ENCODE measurements at regions not wholly inside any gene's neighbourhood (a gene's known extent, or its start where the extent isn't known, plus 50 kb on each side); places are given as distances from the start of the nearest gene placed in this dataset.

GRCh38 chr4:164441109-164441508 is 312.8 kb upstream of the SMIM31 start:
- no peak for DNase-seq

GRCh38 chr4:164442180-164442579 is 311.8 kb upstream of the SMIM31 start:
- no peak for DNase-seq

GRCh38 chr4:164446516-164446915 is 307.4 kb upstream of the SMIM31 start:
- DNase-seq: no peak

GRCh38 chr4:164461901-164462300 is 292.0 kb upstream of the SMIM31 start:
- no peak for DNase-seq

- no peak for DNase-seq
These were observed 291.5 kb upstream of the SMIM31 start for GRCh38 chr4:164462471-164462870.

- DNase-seq: no peak
These were observed 289.6 kb upstream of the SMIM31 start for GRCh38 chr4:164464313-164464712.

- no peak for DNase-seq
These were observed 286.4 kb upstream of the SMIM31 start for GRCh38 chr4:164467493-164467892.

GRCh38 chr4:164481306-164482091 is 272.4 kb upstream of the SMIM31 start:
- DNase-seq: no peak

- DNase-seq: no peak
These were observed 271.9 kb upstream of the SMIM31 start for GRCh38 chr4:164482092-164482404.

GRCh38 chr4:164482758-164483157 is 271.2 kb upstream of the SMIM31 start:
- no peak for DNase-seq

GRCh38 chr4:164483711-164484110 is 270.2 kb upstream of the SMIM31 start:
- no peak for DNase-seq

- no peak for DNase-seq
These were observed 269.4 kb upstream of the SMIM31 start for GRCh38 chr4:164484551-164484950.

- no peak for DNase-seq
These were observed 268.8 kb upstream of the SMIM31 start for GRCh38 chr4:164485136-164485535.

GRCh38 chr4:164488114-164488513 is 265.8 kb upstream of the SMIM31 start:
- no peak for DNase-seq

- DNase-seq: no peak
These were observed 252.9 kb upstream of the SMIM31 start for GRCh38 chr4:164501074-164501473.

- DNase-seq: no peak
These were observed 250.1 kb upstream of the SMIM31 start for GRCh38 chr4:164503874-164504273.

- DNase-seq: no peak
These were observed 245.8 kb upstream of the SMIM31 start for GRCh38 chr4:164508097-164508496.

GRCh38 chr4:164508771-164509170 is 245.2 kb upstream of the SMIM31 start:
- no peak for DNase-seq

- no peak for DNase-seq
These were observed 244.0 kb upstream of the SMIM31 start for GRCh38 chr4:164509951-164510350.

- no peak for DNase-seq
These were observed 241.8 kb upstream of the SMIM31 start for GRCh38 chr4:164512124-164512523.

- DNase-seq: no peak
These were observed 239.2 kb upstream of the SMIM31 start for GRCh38 chr4:164514765-164515164.

- DNase-seq: no peak
These were observed 229.1 kb upstream of the SMIM31 start for GRCh38 chr4:164524789-164525188.

GRCh38 chr4:164526933-164527583 is 226.9 kb upstream of the SMIM31 start:
- DNase-seq: no peak

GRCh38 chr4:164529058-164529457 is 224.9 kb upstream of the SMIM31 start:
- DNase-seq: no peak

GRCh38 chr4:164529486-164529885 is 224.4 kb upstream of the SMIM31 start:
- no peak for DNase-seq

Measured in activated gamma-delta T cell treated with Interleukin-2 at 50 U/mL for 16 hours (primary cell).